Naive thymus-derived CD8-positive, alpha-beta T cell (primary cell): ENCODE measurements at regions not wholly inside any gene's neighbourhood (a gene's known extent, or its start where the extent isn't known, plus 50 kb on each side); places are given as distances from the start of the nearest gene placed in this dataset.

ENCODE experiments used
- ATAC-seq, 2 donors: fragments of 150-1000 bp; cut with Tn5 transposase in 1 of 2; sonication (Bioruptor Pico), chemical (Tn5 transposase) in 1 of 2; 1 replicate in 1 of 2; 2 replicates in 1 of 2; pipeline ENCODE4 v1.10.0; 2021; ENCODE audit warnings: mild to moderate bottlenecking in 2 of 2, moderate library complexity in 2 of 2
- POLR2A ChIA-PET: fragments of 350-600 bp; sonication (Branson Sonifier 250); formaldehyde crosslinking; loops from one replicate; lab custom pipeline; 2021; ENCODE audit warnings: antibody characterized with exemption; lab: Charles Lee
- DNase-seq, 10 donors: peaks; one replicate each; pipeline versions ENCODE4 v3.0.0 to v3.0.0-alpha.2; 2020 to 2022
- H3K27ac Mint-ChIP-seq, 10 donors: one replicate each; pipeline ENCODE4 v1.8.0; 2020 to 2022; ENCODE audit warnings: mild to moderate bottlenecking in 10 of 10, mixed read lengths in 10 of 10, moderate library complexity in 4 of 10, inconsistent platforms in 1 of 10
- H3K27me3 Mint-ChIP-seq, 5 donors: one replicate each; pipeline ENCODE4 v1.8.0; 2021 to 2022; ENCODE audit warnings: mixed read lengths in 5 of 5
- H3K36me3 Mint-ChIP-seq, 3 donors: one replicate each; pipeline ENCODE4 v1.8.0; 2020 to 2022; ENCODE audit warnings: mixed read lengths in 3 of 3, mild to moderate bottlenecking in 2 of 3, inconsistent platforms in 1 of 3
- H3K4me1 Mint-ChIP-seq, 4 donors: one replicate each; pipeline ENCODE4 v1.8.0; 2021 to 2022; ENCODE audit warnings: mixed read lengths in 4 of 4
- H3K4me3 Mint-ChIP-seq, 10 donors: one replicate each; pipeline ENCODE4 v1.8.0; 2020 to 2022; ENCODE audit warnings: mild to moderate bottlenecking in 10 of 10, mixed read lengths in 10 of 10, moderate library complexity in 6 of 10, inconsistent platforms in 1 of 10
- H3K9me3 Mint-ChIP-seq, 9 donors: one replicate each; pipeline ENCODE4 v1.8.0; 2020 to 2022; ENCODE audit warnings: mixed read lengths in 9 of 9, mild to moderate bottlenecking in 3 of 9, inconsistent platforms in 1 of 9, moderate library complexity in 1 of 9

GRCh38 chr4:153988492-153989363 lies 199.8 kb upstream of the SFRP2 start:
- Mint-ChIP-seq H3K36me3 (peaks cover 0 to 9% (median 0%) of the 10 kb centered on the region in 3 donors), H3K27me3 (peaks cover 2 to 35% (median 10%) of the 10 kb centered on the region in 5 donors), H3K27ac (no peak overlapping the region), H3K4me3 (no peak overlapping the region), H3K9me3 (peaks cover 0 to 13% (median 3%) of the 10 kb centered on the region in 9 donors), H3K4me1 (no peaks in the 10 kb centered on the region)
- no peak for DNase-seq
- POLR2A ChIA-PET: no interaction called here
- ATAC-seq: no peak

DNA sequence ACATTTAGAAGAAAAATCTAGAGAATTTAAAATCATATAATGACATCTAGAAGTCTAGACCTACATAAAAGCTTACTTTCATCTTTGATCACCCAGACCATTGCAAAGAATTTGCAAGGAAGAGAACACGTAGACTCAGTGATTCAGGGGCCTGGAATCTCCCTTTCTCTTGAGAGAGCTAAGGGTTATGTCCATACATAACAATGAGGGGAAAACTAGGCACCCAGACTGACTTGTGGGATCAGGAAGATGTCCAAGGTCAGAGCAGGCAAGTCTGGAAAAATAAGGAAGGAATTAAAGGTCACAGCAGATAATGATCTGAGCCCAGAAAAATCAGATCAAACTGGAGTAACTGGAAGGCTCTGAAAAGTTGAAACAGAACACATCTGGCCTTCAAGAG lies 198.4 kb upstream of the SFRP2 start:
- no peak overlapping the region for H3K4me3 Mint-ChIP-seq
- peaks cover 0 to 23% (median 9%) of the 10 kb centered on the region in 9 donors for H3K9me3 Mint-ChIP-seq
- no peak overlapping the region for H3K27ac Mint-ChIP-seq
- H3K27me3 Mint-ChIP-seq: peaks cover 3 to 28% (median 8%) of the 10 kb centered on the region in 5 donors
- POLR2A ChIA-PET: no interaction called here
- peaks cover 0 to 9% (median 2%) of the 10 kb centered on the region in 3 donors for H3K36me3 Mint-ChIP-seq
- H3K4me1 Mint-ChIP-seq: no peaks in the 10 kb centered on the region
- no peak for ATAC-seq
- no peak for DNase-seq

GRCh38 chr4:153976954-153977353 lies 188.1 kb upstream of the SFRP2 start:
- ATAC-seq (no peak), DNase-seq (no peak)
- POLR2A ChIA-PET: no interaction called here
- H3K9me3 Mint-ChIP-seq: peaks cover 10 to 53% (median 32%) of the 10 kb centered on the region in 9 donors
- H3K27me3 Mint-ChIP-seq: peaks cover 0 to 14% (median 0%) of the 10 kb centered on the region in 5 donors
- H3K36me3 Mint-ChIP-seq: peaks cover 0 to 26% (median 5%) of the 10 kb centered on the region in 3 donors
- H3K4me3 Mint-ChIP-seq: no peak overlapping the region
- H3K27ac Mint-ChIP-seq: no peak overlapping the region
- H3K4me1 Mint-ChIP-seq: no peaks in the 10 kb centered on the region

DNA sequence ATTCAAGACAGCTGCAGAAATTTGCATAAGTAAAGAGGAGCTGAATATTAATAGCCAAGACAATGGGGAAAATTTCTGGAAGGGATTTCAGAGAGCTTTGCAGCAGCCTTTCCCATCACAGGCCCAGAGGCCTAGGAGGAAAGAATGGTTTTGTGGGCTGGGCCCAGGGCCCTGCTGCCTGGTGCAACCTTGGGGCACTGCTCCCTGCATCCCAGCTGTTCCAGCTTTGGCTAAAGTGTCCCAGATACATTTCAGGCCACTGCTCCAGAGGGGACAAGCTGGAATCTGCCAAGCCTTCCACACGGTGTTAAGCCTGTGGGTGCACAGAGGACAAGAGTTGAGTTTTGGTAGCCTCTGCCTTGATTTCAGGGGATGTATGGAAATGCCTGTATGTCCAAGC lies 185.6 kb upstream of the SFRP2 start:
- H3K4me3 Mint-ChIP-seq: no peak overlapping the region
- peaks cover 0 to 22% (median 5%) of the 10 kb centered on the region in 3 donors for H3K36me3 Mint-ChIP-seq
- ATAC-seq (no peak), DNase-seq (no peak)
- POLR2A ChIA-PET: no interaction called here
- H3K9me3 Mint-ChIP-seq: peaks cover 10 to 39% (median 31%) of the 10 kb centered on the region in 9 donors
- H3K27ac Mint-ChIP-seq: no peak overlapping the region
- no peaks in the 10 kb centered on the region for H3K27me3 Mint-ChIP-seq
- H3K4me1 Mint-ChIP-seq: no peaks in the 10 kb centered on the region

GRCh38 chr4:153973942-153974341 lies 185.1 kb upstream of the SFRP2 start:
- Mint-ChIP-seq H3K4me1 (no peaks in the 10 kb centered on the region), H3K27me3 (no peaks in the 10 kb centered on the region), H3K27ac (no peak overlapping the region), H3K4me3 (no peak overlapping the region), H3K36me3 (peaks cover 0 to 22% (median 5%) of the 10 kb centered on the region in 3 donors), H3K9me3 (peaks cover 10 to 39% (median 31%) of the 10 kb centered on the region in 9 donors)
- ATAC-seq: no peak
- DNase-seq: no peak
- POLR2A ChIA-PET: no interaction called here

DNA sequence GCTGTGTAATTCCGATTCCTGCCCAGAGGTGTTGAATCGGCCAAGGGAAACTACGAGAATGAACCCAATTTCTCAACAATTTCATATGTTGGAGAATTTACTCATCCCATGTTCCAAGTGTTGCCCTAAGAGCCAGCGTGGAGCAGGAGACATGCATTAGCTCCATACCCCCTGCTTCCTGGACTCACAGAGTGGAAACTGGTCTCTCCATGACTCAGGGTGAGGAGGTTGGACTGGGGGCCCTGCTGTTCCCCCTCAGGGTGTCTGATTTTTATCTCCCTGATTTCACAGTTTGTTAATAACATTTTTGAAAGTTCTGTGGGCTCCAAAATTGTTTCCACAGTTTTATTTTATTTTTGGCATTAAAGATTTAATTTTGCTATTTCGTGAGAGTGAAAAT lies 183.0 kb upstream of the SFRP2 start:
- POLR2A ChIA-PET: no interaction called here
- DNase-seq: no peak

GRCh38 chr4:153970169-153970568 lies 181.3 kb upstream of the SFRP2 start:
- Mint-ChIP-seq H3K4me1 (peaks cover 0 to under 1% (median 0%) of the 10 kb centered on the region in 4 donors), H3K36me3 (peaks cover 0 to 14% (median 5%) of the 10 kb centered on the region in 3 donors), H3K9me3 (peaks cover 6 to 21% (median 14%) of the 10 kb centered on the region in 9 donors), H3K4me3 (no peak overlapping the region), H3K27ac (no peak overlapping the region), H3K27me3 (no peaks in the 10 kb centered on the region)
- ATAC-seq: no peak
- POLR2A ChIA-PET: no interaction called here
- DNase-seq: no peak

More for the DNA sequence above, 183.0 kb upstream of the SFRP2 start:
- H3K9me3 Mint-ChIP-seq: peaks cover 10 to 38% (median 31%) of the 10 kb centered on the region in 9 donors
- no peak for ATAC-seq
- no peak overlapping the region for H3K27ac Mint-ChIP-seq
- H3K27me3 Mint-ChIP-seq: no peaks in the 10 kb centered on the region
- H3K4me1 Mint-ChIP-seq: no peaks in the 10 kb centered on the region
- H3K4me3 Mint-ChIP-seq: no peak overlapping the region
- H3K36me3 Mint-ChIP-seq: peaks cover 0 to 22% (median 5%) of the 10 kb centered on the region in 3 donors

DNA sequence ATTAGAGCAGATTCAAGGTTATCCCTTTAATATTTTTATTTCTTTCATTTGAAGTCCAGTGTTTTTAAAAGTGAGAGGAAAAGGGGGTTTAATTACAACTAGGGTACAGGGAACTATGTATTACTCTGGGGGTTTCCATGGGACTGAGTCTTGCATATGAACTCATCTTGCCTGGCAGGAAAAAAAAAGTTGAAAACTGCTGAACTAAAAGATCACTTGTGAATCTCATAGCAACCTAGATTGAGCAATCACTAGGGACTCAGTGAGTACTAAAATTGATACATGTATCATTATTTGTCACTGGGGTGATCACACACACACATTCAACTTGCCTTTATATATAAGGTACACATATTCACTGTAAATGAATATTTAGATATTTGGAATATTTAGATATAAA lies 180.7 kb upstream of the SFRP2 start:
- H3K27me3 Mint-ChIP-seq: no peaks in the 10 kb centered on the region
- H3K4me1 Mint-ChIP-seq: peaks cover 0 to 3% (median under 1%) of the 10 kb centered on the region in 4 donors
- POLR2A ChIA-PET: interaction anchor here (0.6 kb wide), 1 partner anchor 160 kb away, joined by 4 read pairs; no protein-coding TSS in a partner anchor
- DNase-seq (no peak), ATAC-seq (no peak)
- no peak overlapping the region for H3K27ac Mint-ChIP-seq
- H3K4me3 Mint-ChIP-seq: no peak overlapping the region
- H3K36me3 Mint-ChIP-seq: peaks cover 0 to 10% (median 5%) of the 10 kb centered on the region in 3 donors
- peaks cover 6 to 14% (median 8%) of the 10 kb centered on the region in 9 donors for H3K9me3 Mint-ChIP-seq

GRCh38 chr4:153966641-153967040 lies 177.8 kb upstream of the SFRP2 start:
- ATAC-seq: no peak
- Mint-ChIP-seq H3K9me3 (no peaks in the 10 kb centered on the region), H3K27ac (no peak overlapping the region), H3K4me3 (no peak overlapping the region), H3K4me1 (peaks cover 0 to 6% (median 4%) of the 10 kb centered on the region in 4 donors), H3K36me3 (no peaks in the 10 kb centered on the region), H3K27me3 (peaks cover 0 to 2% (median 0%) of the 10 kb centered on the region in 5 donors)
- POLR2A ChIA-PET: no interaction called here
- no peak for DNase-seq

GRCh38 chr4:153963216-153963615 lies 174.3 kb upstream of the SFRP2 start:
- Mint-ChIP-seq H3K27ac (no peak overlapping the region), H3K4me1 (peaks cover 0 to 6% (median 4%) of the 10 kb centered on the region in 4 donors), H3K27me3 (peaks cover 0 to 4% (median 0%) of the 10 kb centered on the region in 5 donors), H3K9me3 (peaks cover 0 to 8% (median 0%) of the 10 kb centered on the region in 9 donors), H3K36me3 (peaks cover 0 to 4% (median 0%) of the 10 kb centered on the region in 3 donors), H3K4me3 (no peak overlapping the region)
- POLR2A ChIA-PET: no interaction called here
- no peak for ATAC-seq
- no peak for DNase-seq

GRCh38 chr4:153962311-153963039 lies 173.6 kb upstream of the SFRP2 start:
- ATAC-seq: no peak
- Mint-ChIP-seq H3K27me3 (peaks cover 0 to 4% (median 0%) of the 10 kb centered on the region in 5 donors), H3K36me3 (peaks cover 0 to 5% (median 2%) of the 10 kb centered on the region in 3 donors), H3K4me3 (peak overlapping the region in 3 of 10 donors; percentile 15 to 42 (median 25)), H3K9me3 (peaks cover 0 to 8% (median 0%) of the 10 kb centered on the region in 9 donors), H3K4me1 (peaks cover 0 to 6% (median 4%) of the 10 kb centered on the region in 4 donors), H3K27ac (no peak overlapping the region)
- no peak for DNase-seq
- POLR2A ChIA-PET: no interaction called here

GRCh38 chr4:153955327-153955726 lies 166.4 kb upstream of the SFRP2 start:
- peaks cover 0 to 8% (median 0%) of the 10 kb centered on the region in 9 donors for H3K9me3 Mint-ChIP-seq
- POLR2A ChIA-PET: no interaction called here
- DNase-seq (no peak), ATAC-seq (no peak)
- H3K27ac Mint-ChIP-seq: no peak overlapping the region
- H3K4me3 Mint-ChIP-seq: no peak overlapping the region
- peaks cover 0 to 14% (median 0%) of the 10 kb centered on the region in 5 donors for H3K27me3 Mint-ChIP-seq
- peaks cover 0 to 5% (median 2%) of the 10 kb centered on the region in 3 donors for H3K36me3 Mint-ChIP-seq
- peaks cover 3 to 6% (median 5%) of the 10 kb centered on the region in 4 donors for H3K4me1 Mint-ChIP-seq
